HG03060 (cell line): ENCODE measurements at regions not wholly inside any gene's neighbourhood (a gene's known extent, or its start where the extent isn't known, plus 50 kb on each side); places are given as distances from the start of the nearest gene placed in this dataset.

Source experiments
- ATAC-seq: cut with Tn5 transposase; IDR thresholded peaks from one replicate; pipeline ENCODE4 v1.9.1; 2021; ENCODE audit warnings: low read depth, moderate number of reproducible peaks; ENCODE audit not compliant: unreplicated experiment

GRCh38 chr5:156147261-156147943, 179.6 kb upstream of the SGCD start:
- no peak for ATAC-seq

GRCh38 chr5:156147944-156148285, 179.0 kb upstream of the SGCD start:
- no peak for ATAC-seq

- no peak for ATAC-seq
Observed at GRCh38 chr5:156148301-156148700, 178.7 kb upstream of the SGCD start.

DNA sequence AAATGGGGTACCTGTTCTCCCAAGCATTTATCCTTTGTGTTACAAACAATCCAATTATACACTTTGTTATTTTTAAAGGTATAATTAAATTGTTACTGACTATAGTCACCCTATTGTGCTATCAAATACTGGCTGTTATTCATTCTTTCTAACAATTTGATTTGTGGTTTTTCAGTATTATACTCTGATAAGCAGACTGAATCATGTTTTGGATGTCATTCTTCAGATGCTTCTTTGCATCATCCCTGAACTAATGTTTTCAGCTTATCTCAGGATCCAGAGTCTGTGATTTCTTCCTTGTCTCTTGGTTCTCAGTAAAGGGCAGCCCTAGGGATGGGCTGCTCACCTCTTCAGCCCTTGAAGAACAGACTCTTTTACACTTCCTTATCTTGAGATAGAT, 177.8 kb upstream of the SGCD start:
- ATAC-seq, result no peak

DNA sequence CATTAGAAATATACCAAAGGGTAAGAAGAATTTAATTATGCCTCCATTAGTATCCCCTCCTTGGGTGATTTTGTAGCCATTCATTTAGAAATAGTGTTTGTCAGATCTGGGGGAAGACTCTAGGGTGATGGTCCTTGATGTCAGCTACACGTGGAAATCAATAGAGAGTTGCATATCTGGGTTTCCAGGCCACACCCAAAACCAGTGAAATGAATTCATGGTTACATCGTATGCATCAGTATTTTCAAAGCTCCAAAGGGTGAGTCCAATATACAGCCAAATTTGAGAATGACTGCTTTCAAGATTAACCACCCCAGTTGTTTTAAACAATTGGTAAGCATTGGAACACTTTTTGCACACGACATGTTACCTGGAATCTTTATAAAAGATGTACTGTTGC, 173.4 kb upstream of the SGCD start:
- no peak for ATAC-seq

DNA sequence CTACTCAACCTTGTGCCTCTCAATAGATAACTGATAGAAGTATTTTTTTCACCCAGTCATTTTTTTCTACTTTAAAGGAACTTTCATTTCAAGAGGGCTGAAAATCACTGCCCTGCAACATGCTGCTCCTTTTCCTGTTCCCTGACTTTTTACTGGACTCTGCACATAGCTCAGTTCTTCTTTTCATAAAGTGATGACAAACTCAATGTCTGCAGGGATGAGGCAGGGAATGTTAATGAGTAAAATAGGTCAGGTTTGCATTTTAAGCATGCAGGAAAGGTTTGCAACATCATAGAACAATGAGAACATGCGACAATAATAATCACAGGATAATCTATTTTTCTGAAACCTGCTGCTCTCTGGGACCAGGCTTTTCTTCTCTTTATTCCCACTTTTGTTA, 172.2 kb upstream of the SGCD start:
- ATAC-seq, result no peak

DNA sequence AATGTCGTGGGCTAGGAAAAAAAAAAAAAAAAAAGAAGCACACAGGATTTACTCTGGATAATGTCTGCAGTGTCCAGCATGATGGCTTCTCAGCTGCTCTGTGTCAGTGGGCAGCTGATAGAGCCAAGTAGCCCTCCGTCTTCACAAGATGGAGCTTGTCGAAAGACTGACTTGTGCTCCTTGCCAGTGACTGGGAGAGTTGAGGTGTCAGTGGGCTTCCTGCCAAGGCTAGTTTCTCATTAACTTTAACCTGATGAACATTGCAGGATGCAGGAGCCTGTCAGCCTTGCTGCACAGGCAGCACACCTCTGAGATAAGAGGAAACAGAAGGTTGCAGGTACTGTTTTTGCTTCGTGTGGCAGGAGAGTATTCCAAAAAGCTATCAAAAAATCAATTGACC, 171.4 kb upstream of the SGCD start:
- ATAC-seq, result no peak

DNA sequence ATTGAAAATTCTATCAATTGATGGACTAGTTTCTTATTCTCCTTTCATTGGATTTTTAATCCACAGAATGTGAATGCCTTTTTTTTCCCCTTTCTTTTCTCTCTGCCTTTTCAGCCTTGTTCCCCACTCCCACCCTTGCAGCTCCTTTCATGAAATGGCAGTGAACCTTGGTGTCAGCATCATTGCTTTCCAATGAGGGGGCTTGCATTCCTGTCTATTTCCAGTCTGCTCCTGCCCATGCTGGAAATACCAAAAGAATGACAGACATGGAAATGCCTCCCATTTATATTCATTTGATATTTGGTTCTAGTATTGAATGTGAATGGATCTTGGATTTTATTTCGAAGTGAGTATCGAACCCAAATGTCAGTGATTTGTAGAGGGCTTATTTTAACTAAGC, 162.7 kb upstream of the SGCD start:
- no peak for ATAC-seq

- no peak for ATAC-seq
Observed at GRCh38 chr5:156169495-156169894, 157.5 kb upstream of the SGCD start.

GRCh38 chr5:156170351-156170961, 156.5 kb upstream of the SGCD start:
- ATAC-seq, result no peak

DNA sequence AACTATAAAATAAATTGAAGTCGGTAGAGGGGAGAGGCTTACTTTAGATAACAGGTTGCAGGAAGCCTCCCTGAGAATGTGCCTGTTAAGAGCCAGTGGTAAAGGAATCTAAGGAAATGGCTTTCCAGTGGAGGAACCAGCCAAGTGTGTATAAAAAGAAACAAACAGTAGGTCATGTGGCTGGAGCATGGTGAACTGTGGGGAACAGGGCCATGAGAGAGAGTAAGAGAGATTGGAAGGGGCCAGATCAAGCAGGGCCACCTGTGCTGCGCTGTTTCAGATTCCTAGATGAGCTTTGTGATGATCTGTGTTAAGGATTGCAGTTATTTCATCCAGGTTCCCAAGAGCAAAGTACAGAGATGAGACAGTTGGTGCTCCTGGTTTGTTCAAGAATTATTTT, 152.7 kb upstream of the SGCD start:
- ATAC-seq, result no peak

DNA sequence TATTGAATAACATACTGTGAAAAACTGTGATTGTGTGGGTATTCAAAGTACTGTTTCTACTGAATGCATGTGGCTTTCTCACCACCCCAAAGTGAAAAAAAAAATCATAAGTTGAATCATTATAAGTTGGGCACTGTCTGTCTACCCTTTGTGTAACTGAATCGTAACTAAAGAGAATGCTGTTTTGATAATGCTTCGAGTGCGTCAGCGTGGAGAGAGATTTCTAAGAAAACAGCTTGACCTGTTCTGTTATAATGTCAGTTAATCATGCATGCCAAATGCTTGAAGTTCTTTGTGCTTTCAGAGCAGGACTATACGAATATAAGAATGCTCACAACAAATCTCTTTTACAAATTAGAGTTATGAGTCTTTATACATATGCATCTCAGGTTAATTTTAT, 148.8 kb upstream of the SGCD start:
- no peak for ATAC-seq

GRCh38 chr5:156181656-156182055, 145.3 kb upstream of the SGCD start:
- ATAC-seq, result no peak

GRCh38 chr5:156182174-156182967, 144.6 kb upstream of the SGCD start:
- ATAC-seq, result no peak

DNA sequence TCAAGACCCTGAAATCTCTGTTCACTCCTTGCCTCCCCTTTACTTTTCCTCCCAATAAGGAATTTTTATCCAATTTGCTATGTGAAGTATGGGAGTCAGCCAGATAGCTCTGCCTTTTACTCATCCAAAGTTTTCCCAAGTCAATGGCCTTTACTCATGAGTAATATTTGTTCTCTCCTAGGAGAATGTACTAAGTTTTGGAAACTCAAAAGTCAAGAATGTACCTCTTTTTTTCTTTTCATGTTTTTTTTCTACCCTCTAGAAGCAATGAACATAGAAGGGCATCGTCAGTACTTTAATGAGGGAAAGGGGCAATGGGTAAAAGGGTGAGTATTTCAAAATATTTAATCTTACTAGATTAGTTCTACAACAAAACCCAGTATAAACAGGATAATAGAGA, 140.2 kb upstream of the SGCD start:
- no peak for ATAC-seq

- no peak for ATAC-seq
Observed at GRCh38 chr5:156188016-156188415, 138.9 kb upstream of the SGCD start.

DNA sequence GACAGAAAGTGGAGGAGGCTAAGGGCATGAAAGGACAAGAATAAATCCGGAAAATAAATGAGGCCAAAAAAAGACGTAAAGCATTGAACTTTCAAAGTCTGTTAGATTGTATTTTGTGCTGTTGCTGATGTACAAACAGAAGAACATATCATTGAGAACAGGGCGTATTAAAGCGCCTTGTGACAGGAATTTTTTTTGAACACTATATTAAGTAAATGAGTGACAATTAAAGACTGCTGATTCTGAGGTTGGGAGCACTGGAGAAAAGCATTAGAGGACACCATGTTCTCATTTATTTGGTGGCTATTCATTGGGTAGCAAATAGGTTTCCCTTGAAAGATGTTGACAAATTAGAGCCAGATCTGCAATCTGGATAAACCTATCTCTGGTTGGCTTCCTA, 137.3 kb upstream of the SGCD start:
- no peak for ATAC-seq

DNA sequence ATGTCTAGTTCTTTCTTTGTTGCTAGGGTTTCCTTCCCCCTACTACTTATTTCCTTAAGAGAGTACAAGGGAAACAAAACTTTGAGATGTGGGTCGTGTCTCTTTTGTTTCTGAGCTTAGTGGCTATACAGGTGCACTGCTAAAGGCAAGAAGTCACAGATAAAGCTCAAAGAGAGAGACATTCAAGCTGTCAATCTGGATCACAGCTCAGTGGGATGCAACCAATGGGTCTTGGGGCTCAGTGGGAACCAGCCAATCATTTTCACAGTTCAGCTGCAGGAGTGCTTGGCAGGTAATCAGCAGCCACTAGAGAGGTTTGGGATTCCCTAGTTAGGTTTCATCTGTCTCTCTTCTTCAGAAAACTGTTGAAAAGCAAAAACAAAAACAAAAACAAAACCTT, 135.4 kb upstream of the SGCD start:
- ATAC-seq, result no peak

DNA sequence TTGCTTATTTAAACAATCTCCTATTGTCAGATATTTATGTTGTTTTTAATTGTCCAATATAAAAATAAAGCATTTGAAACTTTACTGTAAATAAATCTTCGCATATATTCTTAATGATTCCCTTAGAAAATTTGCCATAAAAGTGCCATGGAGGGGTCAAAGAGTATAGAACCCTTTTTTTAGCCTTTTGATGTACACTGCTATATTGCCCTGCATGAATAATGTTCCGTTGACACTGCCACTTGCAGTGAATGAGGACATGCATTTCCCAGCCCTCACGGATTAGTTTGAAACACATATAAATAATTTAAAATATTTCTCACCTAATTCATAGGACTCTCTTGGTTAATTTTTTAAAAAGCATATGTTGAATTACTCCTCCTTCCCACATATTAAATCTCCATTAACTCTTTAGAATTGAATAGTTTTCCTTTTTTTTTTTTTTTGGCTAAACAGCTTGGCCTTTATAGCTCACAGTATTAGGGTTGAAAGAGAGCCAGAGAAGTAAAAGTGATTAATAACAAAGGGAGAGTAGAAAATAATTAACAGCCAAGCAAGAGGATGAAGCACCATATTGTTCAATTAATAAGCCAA, 129.8 kb upstream of the SGCD start:
- ATAC-seq, result no peak

DNA sequence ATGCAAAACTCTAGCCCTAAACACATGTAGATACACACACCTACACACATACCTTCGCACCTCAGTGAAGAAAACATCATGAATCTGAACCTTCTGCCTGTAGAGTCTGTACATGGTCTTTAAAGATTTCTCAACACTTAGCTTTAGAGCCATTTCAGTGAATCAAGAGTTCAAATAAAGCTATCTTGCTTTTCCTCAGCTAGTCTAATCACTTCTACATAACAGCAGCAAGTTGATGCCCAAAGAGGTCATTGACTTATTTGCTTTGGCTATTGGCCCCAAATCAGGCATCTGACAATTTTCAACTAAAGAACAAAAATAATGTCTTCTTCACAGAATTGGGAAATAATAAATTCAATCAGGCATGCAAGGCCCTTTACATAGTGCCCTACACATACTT, 127.9 kb upstream of the SGCD start:
- no peak for ATAC-seq

DNA sequence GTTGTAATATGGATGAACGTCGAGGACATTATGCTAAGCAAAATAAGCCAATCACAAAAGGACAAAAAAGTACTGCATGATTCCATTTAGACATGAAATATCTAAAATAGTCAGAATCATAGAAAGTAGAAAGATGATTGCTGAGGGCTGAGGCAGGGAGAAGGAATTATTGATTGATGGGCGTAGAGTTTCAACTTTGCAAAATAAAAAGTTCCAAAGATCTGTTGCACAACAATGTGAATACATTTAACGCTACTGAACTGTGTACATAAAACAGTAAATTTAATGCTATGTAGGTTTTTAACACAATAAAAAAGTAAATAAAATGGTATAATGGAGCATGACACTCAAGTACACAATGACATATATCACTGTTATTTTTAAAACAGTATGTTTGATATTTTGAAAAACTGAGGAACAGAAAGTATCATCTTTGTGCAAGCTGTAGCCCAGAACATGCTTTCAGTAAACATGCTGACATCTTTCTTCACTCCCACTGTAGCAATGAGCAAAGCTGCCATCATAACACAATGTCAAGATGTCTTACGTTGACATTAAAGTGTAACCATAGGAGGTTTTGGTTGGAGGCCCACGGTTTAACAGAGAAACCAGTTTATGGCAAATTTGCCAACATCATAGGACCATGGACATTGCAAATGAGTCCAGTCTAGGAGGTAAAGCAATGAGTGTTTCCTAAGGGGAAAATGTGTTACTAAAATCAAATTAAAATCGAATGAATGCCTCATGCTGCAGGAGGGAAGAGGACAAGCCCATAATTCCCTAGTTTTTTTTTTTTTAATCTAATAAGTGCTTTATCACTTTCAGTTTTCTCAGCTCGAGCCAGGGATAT, 125.8 kb upstream of the SGCD start:
- no peak for ATAC-seq
